ENCODE measurements at regions not wholly inside any gene's neighbourhood (a gene's known extent, or its start where the extent isn't known, plus 50 kb on each side); places are given as distances from the start of the nearest gene placed in this dataset.
"Not testable (repeated sequence)": the region's sequence is repeated elsewhere in the genome, so short reads cannot be mapped to it uniquely, and the experiment has no call there.

DNA sequence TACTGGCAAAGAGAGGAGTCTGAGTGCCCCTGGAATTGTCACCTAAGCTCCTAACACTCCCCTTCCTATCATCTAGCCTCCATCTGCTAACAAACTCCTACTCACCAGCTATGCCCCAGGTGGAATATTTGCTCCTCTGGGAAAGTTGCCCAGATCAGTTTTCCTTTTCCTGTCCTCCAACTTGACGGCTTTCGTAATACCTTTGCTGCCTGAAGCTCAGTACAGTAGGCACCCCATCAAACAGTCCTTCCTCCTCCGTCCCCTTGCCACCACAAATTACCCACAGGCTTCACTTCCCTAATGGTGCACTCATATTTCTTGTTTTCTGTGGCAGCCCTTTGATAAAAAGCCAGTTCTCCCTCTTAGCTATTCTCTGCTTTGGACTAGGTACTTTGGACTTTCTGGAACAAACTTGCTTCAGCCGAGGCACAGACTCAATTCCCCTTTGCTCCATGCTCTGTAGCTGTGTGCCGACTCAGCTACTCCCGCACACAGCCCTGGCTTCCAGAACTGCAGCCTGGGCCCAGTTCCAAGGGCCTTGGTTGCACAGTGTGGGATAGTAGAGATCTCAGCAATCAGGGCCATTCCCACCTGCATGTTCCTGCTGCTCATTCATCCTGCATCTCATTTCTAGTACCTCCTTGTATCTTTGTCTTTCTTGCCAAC lies 605.1 kb downstream of the BCOR start:
- intact Hi-C loops (cut with DNase I), result no loop called here

DNA sequence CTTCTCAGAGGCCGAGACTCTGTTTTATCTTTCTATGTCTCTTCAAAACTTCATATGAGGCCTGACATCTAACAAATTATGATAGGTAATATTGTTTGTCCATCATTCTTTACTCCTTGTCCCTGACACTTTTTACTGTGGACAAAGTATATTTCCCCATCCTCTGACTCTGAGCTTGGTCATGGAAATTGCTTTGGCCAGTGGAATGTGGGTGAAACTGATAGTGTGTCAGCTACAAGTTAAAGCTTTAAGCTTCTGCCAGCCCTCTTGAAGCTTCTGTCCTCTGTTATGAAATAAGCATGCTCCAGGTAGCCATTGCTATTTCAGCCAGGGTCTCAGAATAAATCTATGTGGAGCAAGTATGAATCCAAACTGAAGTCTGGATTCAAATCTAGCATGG lies 604.6 kb downstream of the BCOR start:
- DNase-seq (no peak), ATAC-seq (no peak)
- TF ChIP-seq, protein P1, sequence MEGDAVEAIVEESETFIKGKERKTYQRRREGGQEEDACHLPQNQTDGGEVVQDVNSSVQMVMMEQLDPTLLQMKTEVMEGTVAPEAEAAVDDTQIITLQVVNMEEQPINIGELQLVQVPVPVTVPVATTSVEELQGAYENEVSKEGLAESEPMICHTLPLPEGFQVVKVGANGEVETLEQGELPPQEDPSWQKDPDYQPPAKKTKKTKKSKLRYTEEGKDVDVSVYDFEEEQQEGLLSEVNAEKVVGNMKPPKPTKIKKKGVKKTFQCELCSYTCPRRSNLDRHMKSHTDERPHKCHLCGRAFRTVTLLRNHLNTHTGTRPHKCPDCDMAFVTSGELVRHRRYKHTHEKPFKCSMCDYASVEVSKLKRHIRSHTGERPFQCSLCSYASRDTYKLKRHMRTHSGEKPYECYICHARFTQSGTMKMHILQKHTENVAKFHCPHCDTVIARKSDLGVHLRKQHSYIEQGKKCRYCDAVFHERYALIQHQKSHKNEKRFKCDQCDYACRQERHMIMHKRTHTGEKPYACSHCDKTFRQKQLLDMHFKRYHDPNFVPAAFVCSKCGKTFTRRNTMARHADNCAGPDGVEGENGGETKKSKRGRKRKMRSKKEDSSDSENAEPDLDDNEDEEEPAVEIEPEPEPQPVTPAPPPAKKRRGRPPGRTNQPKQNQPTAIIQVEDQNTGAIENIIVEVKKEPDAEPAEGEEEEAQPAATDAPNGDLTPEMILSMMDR (IDR thresholded peaks at IDR 0.05), result no peak
- Histone ChIP-seq H3K4me1 (no peaks in the 10 kb centered on the region), H3K9me3 (no peaks in the 10 kb centered on the region), H3K4me3 (no peak overlapping the region), H3K36me3 (no peaks in the 10 kb centered on the region), H3K27me3 (ENCODE audit: low read depth) (no peaks in the 10 kb centered on the region), H3K27ac (no peak overlapping the region)
- intact Hi-C loops (cut with DNase I), result no loop called here

More for the DNA sequence above, 605.1 kb downstream of the BCOR start:
- no peak overlapping the region for H3K4me3 ChIP-seq
- no peak overlapping the region for H3K27ac ChIP-seq
- DNase-seq, result no peak
- no peaks in the 10 kb centered on the region for H3K9me3 ChIP-seq
- peak; percentile 51 to 55 for ATAC-seq
- H3K27me3 ChIP-seq (ENCODE audit: low read depth), result no peaks in the 10 kb centered on the region
- H3K36me3 ChIP-seq, result no peaks in the 10 kb centered on the region
- TF ChIP-seq, protein P1 (IDR thresholded peaks at IDR 0.05), result no peak
- no peaks in the 10 kb centered on the region for H3K4me1 ChIP-seq

DNA sequence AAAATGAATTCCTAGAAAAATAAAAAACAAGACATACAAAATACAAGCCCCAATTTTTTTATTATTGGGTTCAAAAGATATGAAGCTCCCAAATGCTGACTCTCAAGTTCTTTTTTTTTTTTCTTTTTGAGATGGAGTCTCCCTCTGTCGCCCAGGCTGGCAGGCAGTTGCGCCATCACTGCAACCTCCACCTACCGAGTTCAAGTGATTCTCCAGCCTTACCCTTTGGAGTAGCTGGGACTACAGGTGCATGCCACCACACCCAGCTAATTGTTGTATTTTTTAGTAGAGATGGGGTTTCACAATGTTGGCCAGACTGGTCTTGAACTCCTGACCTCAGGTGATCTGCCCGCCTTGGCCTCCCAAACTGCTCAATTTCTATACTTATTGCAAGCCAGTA lies 600.6 kb downstream of the BCOR start:
- H3K9me3 ChIP-seq; H3K4me3 ChIP-seq; DNase-seq; H3K4me1 ChIP-seq; H3K36me3 ChIP-seq; H3K27me3 ChIP-seq (ENCODE audit: low read depth); H3K27ac ChIP-seq; intact Hi-C loops (cut with DNase I): not testable (repeated sequence)
- peak; percentile 48 to 49 for ATAC-seq

DNA sequence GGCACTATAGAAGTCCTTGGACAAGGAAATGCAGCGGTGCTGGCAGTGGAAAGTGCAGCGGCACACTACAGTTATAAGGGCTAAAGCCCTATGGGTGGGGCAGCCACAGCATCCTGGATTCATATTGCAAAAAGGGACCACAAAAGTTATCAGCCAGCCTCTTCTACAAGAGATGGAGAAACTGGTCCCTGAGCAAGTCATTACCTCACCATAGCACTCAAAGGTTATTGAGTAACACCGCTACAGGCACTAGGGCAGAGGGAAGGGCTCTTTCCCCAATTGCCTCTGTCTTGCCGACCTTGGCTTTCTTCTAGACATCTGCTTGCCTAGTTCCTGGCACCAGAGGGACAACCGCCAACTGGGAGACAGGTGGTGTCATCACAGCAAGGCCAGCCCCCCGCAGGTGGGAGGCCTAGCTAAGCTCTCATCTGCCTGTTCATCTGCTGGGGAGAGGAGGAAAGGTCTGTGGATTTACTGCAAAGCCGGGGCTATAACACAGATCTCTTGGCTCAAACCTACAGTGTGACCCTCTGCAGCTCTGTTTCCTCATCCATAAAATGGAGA lies 600.0 kb downstream of the BCOR start:
- H3K27ac ChIP-seq, result no peak overlapping the region
- H3K36me3 ChIP-seq, result no peaks in the 10 kb centered on the region
- H3K27me3 ChIP-seq (ENCODE audit: low read depth), result no peaks in the 10 kb centered on the region
- TF ChIP-seq, protein P1 (IDR thresholded peaks at IDR 0.05), result no peak
- H3K4me3 ChIP-seq, result no peak overlapping the region
- intact Hi-C loops (cut with DNase I), result no loop called here
- DNase-seq (no peak), ATAC-seq (peak; percentile 74 to 80)
- no peaks in the 10 kb centered on the region for H3K4me1 ChIP-seq
- no peaks in the 10 kb centered on the region for H3K9me3 ChIP-seq

DNA sequence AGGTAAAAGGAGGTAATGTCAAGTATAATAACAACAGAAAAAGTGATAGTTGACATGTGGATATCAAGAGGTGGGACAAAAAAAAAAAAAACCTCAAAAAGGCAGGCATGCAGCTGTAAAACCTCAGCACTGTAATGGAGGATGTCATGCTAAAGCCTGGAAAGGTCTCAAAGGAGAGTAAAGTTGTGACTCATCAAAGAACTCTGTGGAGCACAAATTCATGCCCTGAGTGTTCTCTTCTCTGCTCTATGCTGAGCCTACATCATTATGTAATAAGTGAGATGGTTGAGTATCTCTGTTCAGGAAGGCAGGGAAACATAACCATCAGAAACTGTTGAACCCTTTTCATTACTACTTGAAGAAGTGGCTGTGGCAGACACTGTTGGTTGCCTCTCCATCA lies 597.8 kb downstream of the BCOR start:
- DNase-seq, result no peak
- ATAC-seq, result no peak

DNA sequence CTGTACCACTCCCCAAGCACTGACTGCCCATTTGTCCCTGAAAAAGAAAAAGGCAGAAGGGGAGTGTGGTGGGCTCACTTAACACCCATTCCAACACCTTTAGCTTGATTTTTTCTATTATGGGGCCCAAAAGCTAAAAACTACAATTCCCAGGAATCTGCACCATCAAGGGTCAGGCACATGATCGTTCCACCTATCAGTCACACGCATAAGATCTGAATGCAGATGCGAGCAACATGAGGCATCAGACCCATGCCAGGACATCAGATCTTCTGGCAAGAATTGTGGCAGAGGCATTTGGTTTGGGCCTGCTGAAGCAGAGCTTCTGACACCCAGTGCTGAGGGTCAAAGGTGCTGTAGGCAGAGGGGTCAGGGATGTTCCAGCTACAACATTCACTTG lies 595.9 kb downstream of the BCOR start:
- no peak for ATAC-seq
- H3K4me3 ChIP-seq, result no peak overlapping the region
- no peak overlapping the region for H3K27ac ChIP-seq
- H3K27me3 ChIP-seq (ENCODE audit: low read depth), result no peaks in the 10 kb centered on the region
- no peak for DNase-seq
- H3K9me3 ChIP-seq, result no peaks in the 10 kb centered on the region
- TF ChIP-seq, protein P1 (IDR thresholded peaks at IDR 0.05), result no peak
- no peaks in the 10 kb centered on the region for H3K36me3 ChIP-seq
- intact Hi-C loops (cut with DNase I), result no loop called here
- no peaks in the 10 kb centered on the region for H3K4me1 ChIP-seq

More for the DNA sequence above, 597.8 kb downstream of the BCOR start:
- TF ChIP-seq, protein P1 (IDR thresholded peaks at IDR 0.05), result no peak
- Histone ChIP-seq H3K4me1 (no peaks in the 10 kb centered on the region), H3K36me3 (no peaks in the 10 kb centered on the region), H3K27me3 (ENCODE audit: low read depth) (no peaks in the 10 kb centered on the region), H3K4me3 (no peak overlapping the region), H3K27ac (no peak overlapping the region), H3K9me3 (no peaks in the 10 kb centered on the region)
- intact Hi-C loops (cut with DNase I), result no loop called here

All from lower lobe of right lung (tissue), 2 donors.